GM19239 (cell line): ENCODE measurements at regions not wholly inside any gene's neighbourhood (a gene's known extent, or its start where the extent isn't known, plus 50 kb on each side); places are given as distances from the start of the nearest gene placed in this dataset.
A peak's percentile ranks its signal among the peaks of the same experiment; 100 is the strongest.

ENCODE experiments used
- DNase-seq: peaks from one replicate; pipeline ENCODE4 v3.0.0; 2011; ENCODE audit warnings: low spot score; ENCODE audit not compliant: insufficient read length
- FAIRE-seq: peaks from 2 replicates; lab custom pipeline; 2011; peaks lifted over from hg19 to GRCh38; lab: Jason Lieb, UNC

GRCh38 chr3:72017311-72017710 lies 232.4 kb upstream of the PROK2 start:
- FAIRE-seq (no peak), DNase-seq (no peak)

- DNase-seq: peak; percentile 12
- peak; percentile 57 for FAIRE-seq
Measured at GRCh38 chr3:72015463-72015862, 230.5 kb upstream of the PROK2 start.

- FAIRE-seq: no peak
- DNase-seq: no peak
Measured at GRCh38 chr3:72013084-72013483, 228.1 kb upstream of the PROK2 start.

GRCh38 chr3:72012363-72012762 lies 227.4 kb upstream of the PROK2 start:
- FAIRE-seq (no peak), DNase-seq (no peak)

- DNase-seq: no peak
- FAIRE-seq: no peak
Measured at GRCh38 chr3:72011485-72011884, 226.5 kb upstream of the PROK2 start.

GRCh38 chr3:72009851-72010443 lies 225.0 kb upstream of the PROK2 start:
- no peak for FAIRE-seq
- DNase-seq: peak; percentile 13

- FAIRE-seq: no peak
- no peak for DNase-seq
Measured at GRCh38 chr3:72008226-72008996, 223.5 kb upstream of the PROK2 start.

- no peak for FAIRE-seq
- DNase-seq: no peak
Measured at GRCh38 chr3:72006631-72007556, 221.9 kb upstream of the PROK2 start.

- DNase-seq: no peak
Measured at GRCh38 chr3:72004749-72005292, 219.9 kb upstream of the PROK2 start.

GRCh38 chr3:72003936-72004335 lies 219.0 kb upstream of the PROK2 start:
- no peak for FAIRE-seq
- no peak for DNase-seq

More at GRCh38 chr3:72004749-72005292, 219.9 kb upstream of the PROK2 start:
- no peak for FAIRE-seq

- FAIRE-seq: no peak
- no peak for DNase-seq
Measured at GRCh38 chr3:72001758-72002157, 216.8 kb upstream of the PROK2 start.

GRCh38 chr3:71998995-71999673 lies 214.2 kb upstream of the PROK2 start:
- FAIRE-seq: no peak

GRCh38 chr3:71997066-71997653 lies 212.2 kb upstream of the PROK2 start:
- FAIRE-seq (no peak), DNase-seq (no peak)

More at GRCh38 chr3:71998995-71999673, 214.2 kb upstream of the PROK2 start:
- no peak for DNase-seq

GRCh38 chr3:71994906-71995305 lies 210.0 kb upstream of the PROK2 start:
- no peak for DNase-seq

GRCh38 chr3:71994203-71994602 lies 209.3 kb upstream of the PROK2 start:
- FAIRE-seq (no peak), DNase-seq (no peak)

More at GRCh38 chr3:71994906-71995305, 210.0 kb upstream of the PROK2 start:
- FAIRE-seq: no peak

GRCh38 chr3:71991681-71992080 lies 206.7 kb upstream of the PROK2 start:
- FAIRE-seq (no peak), DNase-seq (no peak)

GRCh38 chr3:71991046-71991445 lies 206.1 kb upstream of the PROK2 start:
- DNase-seq (no peak), FAIRE-seq (no peak)

- FAIRE-seq (no peak), DNase-seq (no peak)
Measured at GRCh38 chr3:71990545-71990944, 205.6 kb upstream of the PROK2 start.

GRCh38 chr3:71989165-71989564 lies 204.2 kb upstream of the PROK2 start:
- FAIRE-seq: no peak
- no peak for DNase-seq

GRCh38 chr3:71987828-71988227 lies 202.9 kb upstream of the PROK2 start:
- FAIRE-seq: no peak
- DNase-seq: no peak
